ENCODE measurements at regions not wholly inside any gene's neighbourhood (a gene's known extent, or its start where the extent isn't known, plus 50 kb on each side); places are given as distances from the start of the nearest gene placed in this dataset.

DNA sequence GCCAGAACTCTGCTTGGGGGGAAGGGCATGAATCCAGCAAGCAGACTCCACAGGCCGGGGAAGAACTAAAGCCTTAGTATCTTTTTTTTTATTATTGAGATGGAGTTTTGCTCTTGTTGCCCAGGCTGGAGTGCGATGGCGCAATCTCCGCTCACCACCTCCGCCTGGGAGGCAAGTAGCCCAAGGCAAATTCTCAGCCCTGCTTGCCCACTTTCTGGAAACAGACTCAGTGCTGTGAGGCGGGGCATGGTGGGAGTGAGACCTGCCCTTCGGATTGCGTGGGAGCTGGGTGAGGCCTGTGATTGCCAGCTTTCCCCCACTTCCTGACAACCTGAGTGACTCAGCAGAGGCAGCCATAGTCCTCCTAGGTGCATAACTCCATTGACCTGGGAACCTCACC is 348.8 kb downstream of the GASK1B start:
- no peak overlapping the region for H3K4me3 ChIP-seq (ENCODE audit: insufficient read depth, low read length, poor library complexity, severe bottlenecking)
- no peaks in the 10 kb centered on the region for H3K79me2 ChIP-seq (ENCODE audit: insufficient read depth, low read length)
- H3F3A ChIP-seq (ENCODE audit: insufficient read depth), result no peaks in the 10 kb centered on the region
- H3K27me3 ChIP-seq (ENCODE audit: low read length), result no peaks in the 10 kb centered on the region
- H3K9me2 ChIP-seq (replicated peaks; ENCODE audit: insufficient read depth, low read length), result no peaks in the 10 kb centered on the region
- H3K4me2 ChIP-seq (ENCODE audit: low read depth, low read length, poor library complexity, severe bottlenecking), result no peak overlapping the region
- H4K20me1 ChIP-seq (ENCODE audit: low read depth, low read length), result no peaks in the 10 kb centered on the region
- H2AFZ ChIP-seq (ENCODE audit: low read depth, low read length, severe bottlenecking), result no peak overlapping the region
- no peak overlapping the region for H3K9ac ChIP-seq (ENCODE audit: low read length)
- no peaks in the 10 kb centered on the region for H3K9me3 ChIP-seq (ENCODE audit: insufficient read depth, low read length)
- TF ChIP-seq, protein P1, sequence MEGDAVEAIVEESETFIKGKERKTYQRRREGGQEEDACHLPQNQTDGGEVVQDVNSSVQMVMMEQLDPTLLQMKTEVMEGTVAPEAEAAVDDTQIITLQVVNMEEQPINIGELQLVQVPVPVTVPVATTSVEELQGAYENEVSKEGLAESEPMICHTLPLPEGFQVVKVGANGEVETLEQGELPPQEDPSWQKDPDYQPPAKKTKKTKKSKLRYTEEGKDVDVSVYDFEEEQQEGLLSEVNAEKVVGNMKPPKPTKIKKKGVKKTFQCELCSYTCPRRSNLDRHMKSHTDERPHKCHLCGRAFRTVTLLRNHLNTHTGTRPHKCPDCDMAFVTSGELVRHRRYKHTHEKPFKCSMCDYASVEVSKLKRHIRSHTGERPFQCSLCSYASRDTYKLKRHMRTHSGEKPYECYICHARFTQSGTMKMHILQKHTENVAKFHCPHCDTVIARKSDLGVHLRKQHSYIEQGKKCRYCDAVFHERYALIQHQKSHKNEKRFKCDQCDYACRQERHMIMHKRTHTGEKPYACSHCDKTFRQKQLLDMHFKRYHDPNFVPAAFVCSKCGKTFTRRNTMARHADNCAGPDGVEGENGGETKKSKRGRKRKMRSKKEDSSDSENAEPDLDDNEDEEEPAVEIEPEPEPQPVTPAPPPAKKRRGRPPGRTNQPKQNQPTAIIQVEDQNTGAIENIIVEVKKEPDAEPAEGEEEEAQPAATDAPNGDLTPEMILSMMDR (IDR thresholded peaks at IDR 0.05; ENCODE audit: insufficient read depth, low read length, poor library complexity, severe bottlenecking), result no peak
- no peak for TF ChIP-seq EZH2phosphoT487 (conservative IDR thresholded peaks at IDR 0.05; ENCODE audit: low read length)
- H3K36me3 ChIP-seq (ENCODE audit: low read length), result no peaks in the 10 kb centered on the region
- no peak overlapping the region for H3K27ac ChIP-seq (ENCODE audit: low read depth, low read length)

DNA sequence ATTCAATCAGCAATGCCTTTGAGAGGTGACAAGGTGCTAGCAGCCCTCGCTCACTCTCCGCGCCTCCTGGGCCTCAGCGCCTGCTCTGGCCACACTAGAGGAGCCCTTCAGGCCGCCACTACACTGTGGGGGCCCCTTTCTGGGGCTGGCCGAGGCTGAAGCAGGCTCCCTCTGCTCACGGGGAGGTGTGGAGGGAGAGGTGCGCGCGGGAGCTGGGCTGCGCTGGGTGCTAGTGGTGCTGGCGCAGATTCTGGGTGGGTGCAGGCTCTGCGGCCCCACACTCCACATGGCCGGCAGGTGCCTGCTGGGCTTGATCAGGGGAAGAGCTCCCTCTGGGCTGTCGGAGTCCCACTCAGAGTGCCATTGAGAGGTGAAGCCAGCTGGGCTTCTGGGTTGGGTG is 351.0 kb downstream of the GASK1B start:
- H2AFZ ChIP-seq (ENCODE audit: low read depth, low read length, severe bottlenecking), result no peak overlapping the region
- no peaks in the 10 kb centered on the region for H3K79me2 ChIP-seq (ENCODE audit: insufficient read depth, low read length)
- H3K9me3 ChIP-seq (ENCODE audit: insufficient read depth, low read length), result no peaks in the 10 kb centered on the region
- no peaks in the 10 kb centered on the region for H3K36me3 ChIP-seq (ENCODE audit: low read length)
- no peaks in the 10 kb centered on the region for H4K20me1 ChIP-seq (ENCODE audit: low read depth, low read length)
- no peaks in the 10 kb centered on the region for H3F3A ChIP-seq (ENCODE audit: insufficient read depth)
- TF ChIP-seq EZH2phosphoT487 (conservative IDR thresholded peaks at IDR 0.05; ENCODE audit: low read length), result no peak
- TF ChIP-seq, protein P1 (IDR thresholded peaks at IDR 0.05; ENCODE audit: insufficient read depth, low read length, poor library complexity, severe bottlenecking), result no peak
- H3K4me3 ChIP-seq (ENCODE audit: insufficient read depth, low read length, poor library complexity, severe bottlenecking), result no peak overlapping the region
- no peaks in the 10 kb centered on the region for H3K27me3 ChIP-seq (ENCODE audit: low read length)
- no peak overlapping the region for H3K4me2 ChIP-seq (ENCODE audit: low read depth, low read length, poor library complexity, severe bottlenecking)
- H3K9me2 ChIP-seq (replicated peaks; ENCODE audit: insufficient read depth, low read length), result no peaks in the 10 kb centered on the region
- no peak overlapping the region for H3K9ac ChIP-seq (ENCODE audit: low read length)
- H3K27ac ChIP-seq (ENCODE audit: low read depth, low read length), result no peak overlapping the region

DNA sequence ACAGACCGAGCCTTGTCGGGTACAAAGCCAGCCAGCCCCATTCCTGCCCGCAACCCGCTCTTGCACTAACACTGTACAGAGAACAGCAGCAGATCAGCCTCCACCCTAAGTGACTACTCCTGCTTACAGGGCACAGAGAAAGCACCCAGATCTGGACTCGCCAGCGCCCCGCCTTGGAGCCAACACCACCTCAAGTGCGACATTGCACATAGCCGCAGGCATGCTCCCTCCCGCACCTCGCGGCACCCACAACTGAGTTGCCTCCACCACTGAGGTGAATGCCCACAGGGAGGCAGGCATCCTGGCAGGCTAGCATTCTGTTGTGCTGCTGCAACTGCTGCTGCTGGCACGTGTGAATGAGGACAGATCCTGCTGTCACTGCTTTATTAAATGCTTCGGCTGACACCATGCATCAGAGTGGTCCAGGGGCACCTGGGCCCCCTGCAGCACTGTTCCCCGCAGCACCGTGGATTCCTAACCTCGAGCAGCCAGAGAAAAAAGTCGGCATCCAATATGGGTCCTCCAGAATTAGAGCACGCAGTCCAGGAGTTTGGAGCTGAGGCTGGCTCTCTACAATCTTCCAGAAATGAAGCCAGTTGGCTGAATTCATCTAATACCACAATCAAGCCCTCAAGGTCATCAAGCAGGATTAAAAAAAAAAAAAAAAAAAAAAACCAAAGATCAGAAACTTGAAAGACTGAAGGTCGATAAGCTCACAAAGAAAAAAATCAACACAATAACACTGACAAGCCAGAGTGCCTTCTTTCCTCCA is 352.9 kb downstream of the GASK1B start:
- Histone ChIP-seq H3K27me3 (ENCODE audit: low read length) (no peaks in the 10 kb centered on the region), H4K20me1 (ENCODE audit: low read depth, low read length) (no peaks in the 10 kb centered on the region), H3K4me3 (ENCODE audit: insufficient read depth, low read length, poor library complexity, severe bottlenecking) (no peak overlapping the region), H3K9me2 (replicated peaks; ENCODE audit: insufficient read depth, low read length) (no peaks in the 10 kb centered on the region), H3K4me2 (ENCODE audit: low read depth, low read length, poor library complexity, severe bottlenecking) (no peak overlapping the region), H3F3A (ENCODE audit: insufficient read depth) (no peaks in the 10 kb centered on the region), H2AFZ (ENCODE audit: low read depth, low read length, severe bottlenecking) (no peak overlapping the region), H3K9ac (ENCODE audit: low read length) (no peak overlapping the region), H3K9me3 (ENCODE audit: insufficient read depth, low read length) (no peaks in the 10 kb centered on the region), H3K27ac (ENCODE audit: low read depth, low read length) (no peak overlapping the region), H3K79me2 (ENCODE audit: insufficient read depth, low read length) (no peaks in the 10 kb centered on the region), H3K36me3 (ENCODE audit: low read length) (no peaks in the 10 kb centered on the region)
- TF ChIP-seq, protein P1 (IDR thresholded peaks at IDR 0.05; ENCODE audit: insufficient read depth, low read length, poor library complexity, severe bottlenecking), result no peak
- TF ChIP-seq EZH2phosphoT487 (conservative IDR thresholded peaks at IDR 0.05; ENCODE audit: low read length), result no peak

All from SU-DHL-6 (cell line).